Caco-2 (cell line): ENCODE measurements at regions not wholly inside any gene's neighbourhood (a gene's known extent, or its start where the extent isn't known, plus 50 kb on each side); places are given as distances from the start of the nearest gene placed in this dataset.
"Not testable (repeated sequence)": the region's sequence is repeated elsewhere in the genome, so short reads cannot be mapped to it uniquely, and the experiment has no call there.

Source experiments
- BruUV-seq: library from RNA; stranded (reverse); fragments of 400-500 nt; replicated peaks from 2 replicates; lab custom pipeline; 2021; lab: Mats Ljungman, UMichigan
- CTCF ChIA-PET: fragments of 300-600 bp; sonication (Branson Sonifier 250); formaldehyde crosslinking; loops from one replicate; lab custom pipeline; 2022; ENCODE audit warnings: antibody characterized with exemption; lab: Charles Lee
- POLR2A ChIA-PET: fragments of 300-600 bp; sonication (Branson Sonifier 250); formaldehyde crosslinking; loops from one replicate; lab custom pipeline; 2022; ENCODE audit warnings: antibody characterized with exemption; lab: Charles Lee
- DNase-seq, 2 experiments: peaks; one replicate each; pipeline versions ENCODE4 v3.0.0 to v3.0.0-alpha.2; 2020 to 2022
- H3K27me3 ChIP-seq: replicated peaks from 2 replicates; pipeline ENCODE4 v1.6.0; 2011; ENCODE audit warnings: low read length; ENCODE audit not compliant: control insufficient read depth, insufficient read depth
- H3K36me3 ChIP-seq: 2 replicates; pipeline ENCODE4 v1.5.1; 2011; ENCODE audit warnings: low read length; ENCODE audit not compliant: control insufficient read depth, insufficient read depth
- H3K4me1 ChIP-seq: fragments of 250-450 bp; sonication (Bioruptor Pico); 2 replicates; pipeline ENCODE4 v1.5.1; 2020; ENCODE audit warnings: mild to moderate bottlenecking
- H3K4me3 ChIP-seq: 2 replicates; pipeline ENCODE4 v1.5.1; 2011; ENCODE audit warnings: low read depth, mild to moderate bottlenecking, control low read depth, low read length
- H3K9me3 ChIP-seq: fragments of 250-450 bp; sonication (Bioruptor Pico); 2 replicates; pipeline ENCODE4 v1.5.1; 2020; ENCODE audit warnings: mild to moderate bottlenecking, moderate library complexity
- H3K27ac Mint-ChIP-seq: one replicate; pipeline ENCODE4 v1.8.0; 2022; ENCODE audit warnings: mixed read lengths; ENCODE audit not compliant: unreplicated experiment
- H3K27me3 Mint-ChIP-seq: one replicate; pipeline ENCODE4 v1.8.0; 2022; ENCODE audit warnings: mixed read lengths; ENCODE audit not compliant: insufficient read depth, unreplicated experiment
- H3K36me3 Mint-ChIP-seq: one replicate; pipeline ENCODE4 v1.8.0; 2022; ENCODE audit warnings: mild to moderate bottlenecking, mixed read lengths; ENCODE audit not compliant: insufficient read depth, unreplicated experiment
- H3K4me1 Mint-ChIP-seq: one replicate; pipeline ENCODE4 v1.8.0; 2022; ENCODE audit warnings: low read depth, mixed read lengths; ENCODE audit not compliant: unreplicated experiment
- H3K4me3 Mint-ChIP-seq: one replicate; pipeline ENCODE4 v1.8.0; 2022; ENCODE audit warnings: mild to moderate bottlenecking, moderate library complexity, mixed read lengths; ENCODE audit not compliant: unreplicated experiment
- H3K9me3 Mint-ChIP-seq: one replicate; pipeline ENCODE4 v1.8.0; 2022; ENCODE audit warnings: mixed read lengths; ENCODE audit not compliant: unreplicated experiment
- intact Hi-C: fragments of 100-400 bp; cut with micrococcal nuclease; formaldehyde crosslinking; loops from one replicate; pipeline ENCODE4 v1.10.0; 2022; ENCODE audit not compliant: unreplicated experiment
- TF ChIP-seq, protein P1 (sequence below), 2 experiments: fragments of 200-600 bp in 1 of 2; IDR thresholded peaks; 1 replicate in 1 of 2; 2 replicates in 1 of 2; pipeline versions ENCODE4 v1.5.1 to v1.8.0; 2011 to 2022; ENCODE audit warnings: antibody characterized with exemption in 1 of 2, control low read depth in 1 of 2, inconsistent platforms in 1 of 2, low read depth in 1 of 2, low read length in 1 of 2, mild to moderate bottlenecking in 1 of 2, moderate library complexity in 1 of 2; ENCODE audit not compliant: insufficient read depth in 1 of 2, severe bottlenecking in 1 of 2, unreplicated experiment in 1 of 2

DNA sequence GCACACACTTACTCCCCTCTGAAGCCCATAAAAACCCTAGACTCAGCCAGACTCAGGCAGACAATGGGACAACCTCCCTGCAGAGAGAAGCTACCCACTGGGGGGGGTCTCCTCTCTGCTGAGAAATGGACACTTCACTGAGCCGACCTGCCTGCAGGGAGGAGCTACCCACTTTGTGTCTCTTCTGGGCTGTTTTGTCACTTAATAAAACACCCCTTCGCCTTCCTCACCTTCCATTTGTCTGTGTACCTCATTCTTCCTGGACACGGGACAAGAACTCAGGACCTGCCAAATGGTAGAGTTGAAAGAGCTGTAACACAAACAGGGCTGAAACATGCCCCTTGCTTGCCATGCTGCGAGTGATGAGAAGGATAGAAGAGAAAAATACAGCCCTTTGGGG, 151.7 kb upstream of the HDDC2 start:
- no peak for DNase-seq
- ChIA-PET POLR2A (no interaction called here), CTCF (no interaction called here)
- no peaks in the 10 kb centered on the region for H3K9me3 Mint-ChIP-seq
- intact Hi-C loops = no loop called here
- BruUV-seq = no TSS peak
- no peaks in the 10 kb centered on the region for H3K4me1 Mint-ChIP-seq
- no peaks in the 10 kb centered on the region for H3K27me3 Mint-ChIP-seq
- no peaks in the 10 kb centered on the region for H3K27me3 ChIP-seq
- no peaks in the 10 kb centered on the region for H3K36me3 ChIP-seq
- H3K27ac Mint-ChIP-seq = no peak overlapping the region
- H3K9me3 ChIP-seq = no peaks in the 10 kb centered on the region
- TF ChIP-seq, protein P1, sequence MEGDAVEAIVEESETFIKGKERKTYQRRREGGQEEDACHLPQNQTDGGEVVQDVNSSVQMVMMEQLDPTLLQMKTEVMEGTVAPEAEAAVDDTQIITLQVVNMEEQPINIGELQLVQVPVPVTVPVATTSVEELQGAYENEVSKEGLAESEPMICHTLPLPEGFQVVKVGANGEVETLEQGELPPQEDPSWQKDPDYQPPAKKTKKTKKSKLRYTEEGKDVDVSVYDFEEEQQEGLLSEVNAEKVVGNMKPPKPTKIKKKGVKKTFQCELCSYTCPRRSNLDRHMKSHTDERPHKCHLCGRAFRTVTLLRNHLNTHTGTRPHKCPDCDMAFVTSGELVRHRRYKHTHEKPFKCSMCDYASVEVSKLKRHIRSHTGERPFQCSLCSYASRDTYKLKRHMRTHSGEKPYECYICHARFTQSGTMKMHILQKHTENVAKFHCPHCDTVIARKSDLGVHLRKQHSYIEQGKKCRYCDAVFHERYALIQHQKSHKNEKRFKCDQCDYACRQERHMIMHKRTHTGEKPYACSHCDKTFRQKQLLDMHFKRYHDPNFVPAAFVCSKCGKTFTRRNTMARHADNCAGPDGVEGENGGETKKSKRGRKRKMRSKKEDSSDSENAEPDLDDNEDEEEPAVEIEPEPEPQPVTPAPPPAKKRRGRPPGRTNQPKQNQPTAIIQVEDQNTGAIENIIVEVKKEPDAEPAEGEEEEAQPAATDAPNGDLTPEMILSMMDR (IDR thresholded peaks at IDR 0.05; ENCODE audit: insufficient read depth in 1 of 2, low read depth in 1 of 2, low read length in 1 of 2, severe bottlenecking in 1 of 2, unreplicated experiment in 1 of 2) = no peak
- no peaks in the 10 kb centered on the region for H3K4me1 ChIP-seq
- no peaks in the 10 kb centered on the region for H3K36me3 Mint-ChIP-seq
- no peak overlapping the region for H3K4me3 ChIP-seq
- H3K4me3 Mint-ChIP-seq = no peak overlapping the region

DNA sequence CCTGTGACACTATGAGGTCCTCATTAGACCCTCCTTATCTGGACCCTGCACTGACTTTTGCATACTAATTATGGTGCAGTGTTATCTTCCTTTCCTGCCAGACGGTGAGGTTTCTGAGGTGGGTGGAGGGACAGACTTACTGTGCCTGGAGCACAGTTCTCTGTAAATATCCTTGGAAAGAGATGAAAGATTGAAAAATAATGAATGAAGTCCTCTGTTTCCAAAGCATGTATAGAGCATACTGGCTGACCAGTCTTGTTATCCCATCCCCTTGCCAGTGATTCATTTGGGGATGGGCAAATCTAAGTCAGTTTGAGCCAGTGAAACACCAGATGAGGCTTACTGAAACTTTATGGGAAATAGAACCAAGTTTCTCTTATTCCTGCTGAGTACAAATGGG, 152.6 kb upstream of the HDDC2 start:
- H3K9me3 Mint-ChIP-seq = peaks cover 7% of the 10 kb centered on the region

DNA sequence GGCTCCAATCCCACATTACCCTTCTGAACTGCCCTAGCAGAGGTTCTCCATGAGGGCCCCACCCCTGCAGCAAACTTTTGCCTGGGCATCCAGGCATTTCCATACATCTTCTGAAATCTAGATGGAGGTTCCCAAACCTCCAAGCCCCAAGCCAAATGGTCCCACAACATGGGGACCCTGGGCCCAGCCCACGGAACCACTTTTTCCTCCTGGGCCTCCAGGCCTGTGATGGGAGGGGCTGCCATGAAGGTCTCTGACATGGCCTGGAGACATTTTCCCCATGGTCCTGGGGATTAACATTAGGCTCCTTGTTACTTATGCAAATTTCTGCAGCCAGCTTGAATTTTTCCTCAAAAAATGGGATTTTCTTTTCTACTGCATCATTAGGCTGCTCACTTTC, 156.7 kb upstream of the HDDC2 start:
- BruUV-seq, H3K36me3 ChIP-seq, H3K27me3 ChIP-seq, H3K4me3 ChIP-seq, H3K27me3 Mint-ChIP-seq, H3K27ac Mint-ChIP-seq, H3K4me3 Mint-ChIP-seq, POLR2A ChIA-PET, H3K4me1 ChIP-seq, H3K4me1 Mint-ChIP-seq, intact Hi-C loops, H3K9me3 ChIP-seq, H3K36me3 Mint-ChIP-seq, DNase-seq, CTCF ChIA-PET: not testable (repeated sequence)
- peaks cover 11% of the 10 kb centered on the region for H3K9me3 Mint-ChIP-seq

More for the DNA sequence above, 152.6 kb upstream of the HDDC2 start:
- Histone ChIP-seq H3K4me3 (no peak overlapping the region), H3K36me3 (no peaks in the 10 kb centered on the region), H3K27me3 (no peaks in the 10 kb centered on the region), H3K9me3 (no peaks in the 10 kb centered on the region), H3K4me1 (no peaks in the 10 kb centered on the region)
- Mint-ChIP-seq H3K36me3 (no peaks in the 10 kb centered on the region), H3K4me1 (no peaks in the 10 kb centered on the region), H3K4me3 (no peak overlapping the region), H3K27ac (no peak overlapping the region), H3K27me3 (no peaks in the 10 kb centered on the region)
- intact Hi-C loops = no loop called here
- ChIA-PET CTCF (interaction anchor here (0.7 kb wide), 1 partner anchor 235 kb away, joined by 3 read pairs; no protein-coding TSS in a partner anchor), POLR2A (no interaction called here)
- TF ChIP-seq, protein P1 (IDR thresholded peaks at IDR 0.05; ENCODE audit: insufficient read depth in 1 of 2, low read depth in 1 of 2, low read length in 1 of 2, severe bottlenecking in 1 of 2, unreplicated experiment in 1 of 2) = no peak
- BruUV-seq = no TSS peak
- no peak for DNase-seq

DNA sequence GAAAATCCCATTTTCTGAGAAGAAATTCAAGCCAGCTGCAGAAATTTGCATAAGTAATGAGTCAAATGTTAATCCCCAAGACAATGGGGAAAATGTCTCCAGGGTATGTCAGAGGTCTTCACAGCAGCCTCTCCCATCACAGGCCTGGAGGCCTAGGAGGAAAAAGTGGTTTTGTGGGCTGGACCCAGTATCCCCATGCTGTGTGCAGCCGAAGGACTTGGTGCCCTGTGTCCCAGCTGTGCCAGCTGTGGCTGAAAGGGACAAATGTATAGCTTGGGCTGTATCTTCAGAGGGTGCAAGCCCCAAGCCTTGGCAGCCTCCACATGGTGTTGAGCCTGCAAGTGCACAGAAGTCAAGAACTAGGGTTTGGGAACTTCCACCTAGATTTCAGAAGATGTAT, 163.6 kb upstream of the HDDC2 start:
- H3K4me3 Mint-ChIP-seq, CTCF ChIA-PET, H3K9me3 Mint-ChIP-seq, intact Hi-C loops, BruUV-seq, H3K36me3 ChIP-seq, H3K4me1 ChIP-seq, H3K36me3 Mint-ChIP-seq, H3K9me3 ChIP-seq, H3K27me3 Mint-ChIP-seq, H3K4me3 ChIP-seq, H3K4me1 Mint-ChIP-seq, POLR2A ChIA-PET, DNase-seq, H3K27ac Mint-ChIP-seq, H3K27me3 ChIP-seq: not testable (repeated sequence)
